Coronary artery (tissue), 2 donors: ENCODE measurements at regions not wholly inside any gene's neighbourhood (a gene's known extent, or its start where the extent isn't known, plus 50 kb on each side); places are given as distances from the start of the nearest gene placed in this dataset.

Experiments
- DNase-seq: peaks from one replicate; pipeline ENCODE4 v3.0.0-alpha.2; 2017; ENCODE audit warnings: low spot score
- H3K27ac ChIP-seq, 2 donors: fragments of 200-600 bp; sonication (generic); one replicate each; pipeline ENCODE4 v1.5.1; 2016 to 2019
- H3K4me3 ChIP-seq: fragments of 200-600 bp; sonication (generic); 2 replicates; pipeline ENCODE4 v1.5.1; 2016; ENCODE audit warnings: mild to moderate bottlenecking, moderate library complexity
- TF ChIP-seq, protein P1 (sequence below): fragments of 200-600 bp; sonication (generic); IDR thresholded peaks from one replicate; pipeline ENCODE4 v1.5.1; 2019; ENCODE audit warnings: antibody characterized with exemption

DNA sequence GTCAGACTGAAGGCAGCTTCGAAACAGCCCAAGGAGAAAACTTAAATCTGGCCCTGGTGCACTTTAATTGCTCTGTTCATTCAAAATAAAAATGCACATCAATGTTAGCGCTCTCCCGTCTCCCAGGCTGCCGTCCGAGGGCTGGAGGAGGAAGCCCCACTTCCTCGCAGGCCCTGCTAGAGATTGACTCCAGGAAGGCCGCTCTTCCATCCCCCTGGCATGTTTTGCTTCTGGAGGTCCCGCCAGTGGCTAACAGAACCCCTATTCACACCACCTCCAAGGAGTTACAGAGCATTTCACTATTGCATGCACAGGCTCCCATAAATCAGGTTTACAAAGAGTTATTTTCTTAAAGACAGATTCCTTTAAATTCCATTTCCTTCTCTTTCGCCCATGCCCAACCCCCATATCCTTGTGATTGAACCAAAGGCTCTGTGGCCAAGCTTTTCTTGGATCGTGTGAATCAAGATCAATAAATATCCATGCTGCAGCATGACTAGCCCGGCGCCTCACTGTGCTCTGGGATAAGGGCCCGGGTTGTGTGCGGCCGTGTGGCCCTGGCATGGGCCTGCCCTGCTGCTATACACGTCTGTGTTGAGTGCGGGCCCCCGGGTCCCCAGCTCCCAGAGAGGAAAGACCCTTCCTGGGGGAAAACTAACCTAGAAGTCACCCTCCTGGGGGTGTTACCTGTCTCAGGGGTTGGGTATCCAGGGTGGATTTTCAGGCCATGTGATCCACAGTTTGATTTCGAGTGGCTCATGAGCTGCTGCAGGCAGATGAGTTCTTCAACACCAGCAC lies 118.7 kb upstream of the GDF10 start:
- no peak overlapping the region for H3K27ac ChIP-seq
- TF ChIP-seq, protein P1, sequence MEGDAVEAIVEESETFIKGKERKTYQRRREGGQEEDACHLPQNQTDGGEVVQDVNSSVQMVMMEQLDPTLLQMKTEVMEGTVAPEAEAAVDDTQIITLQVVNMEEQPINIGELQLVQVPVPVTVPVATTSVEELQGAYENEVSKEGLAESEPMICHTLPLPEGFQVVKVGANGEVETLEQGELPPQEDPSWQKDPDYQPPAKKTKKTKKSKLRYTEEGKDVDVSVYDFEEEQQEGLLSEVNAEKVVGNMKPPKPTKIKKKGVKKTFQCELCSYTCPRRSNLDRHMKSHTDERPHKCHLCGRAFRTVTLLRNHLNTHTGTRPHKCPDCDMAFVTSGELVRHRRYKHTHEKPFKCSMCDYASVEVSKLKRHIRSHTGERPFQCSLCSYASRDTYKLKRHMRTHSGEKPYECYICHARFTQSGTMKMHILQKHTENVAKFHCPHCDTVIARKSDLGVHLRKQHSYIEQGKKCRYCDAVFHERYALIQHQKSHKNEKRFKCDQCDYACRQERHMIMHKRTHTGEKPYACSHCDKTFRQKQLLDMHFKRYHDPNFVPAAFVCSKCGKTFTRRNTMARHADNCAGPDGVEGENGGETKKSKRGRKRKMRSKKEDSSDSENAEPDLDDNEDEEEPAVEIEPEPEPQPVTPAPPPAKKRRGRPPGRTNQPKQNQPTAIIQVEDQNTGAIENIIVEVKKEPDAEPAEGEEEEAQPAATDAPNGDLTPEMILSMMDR, result no peak
- no peak for DNase-seq
- H3K4me3 ChIP-seq, result no peak overlapping the region

DNA sequence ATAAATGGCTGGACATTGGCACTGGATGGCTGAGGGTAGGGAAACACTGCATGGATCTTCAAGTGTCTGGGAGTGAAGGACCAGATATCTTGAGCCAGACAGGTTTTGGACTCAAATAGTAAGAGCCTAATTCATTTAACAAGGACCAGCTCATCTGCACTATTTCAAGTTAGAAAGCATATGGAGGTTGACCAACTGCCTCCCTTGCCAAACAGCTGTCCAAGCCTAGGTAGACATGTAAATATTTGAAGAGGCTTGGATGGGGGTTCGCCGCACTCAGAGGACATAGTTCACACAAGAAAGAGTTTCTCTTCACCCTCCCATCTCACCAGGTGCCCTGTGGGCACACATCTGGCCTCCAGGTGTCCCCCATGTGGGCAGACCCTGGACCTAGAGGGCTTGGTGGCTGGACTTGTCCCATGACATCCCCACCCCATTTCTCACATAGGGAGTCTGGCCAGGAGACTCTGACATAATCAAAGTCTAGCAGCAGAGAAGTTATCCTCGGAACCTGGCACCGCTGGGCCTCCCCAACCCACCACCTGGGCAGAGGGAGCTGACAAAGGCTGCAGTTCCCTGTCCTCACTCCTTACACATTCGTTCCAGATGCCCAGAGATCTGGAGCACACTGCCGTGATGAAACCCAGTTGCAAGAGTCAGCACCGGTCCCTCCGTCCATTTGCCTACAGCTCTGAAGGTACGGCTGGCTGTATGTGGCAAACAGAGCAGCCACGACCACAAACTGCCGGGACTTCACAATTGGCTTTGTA lies 116.9 kb upstream of the GDF10 start:
- TF ChIP-seq, protein P1, result no peak
- Histone ChIP-seq H3K27ac (no peak overlapping the region), H3K4me3 (no peak overlapping the region)
- DNase-seq, result no peak

DNA sequence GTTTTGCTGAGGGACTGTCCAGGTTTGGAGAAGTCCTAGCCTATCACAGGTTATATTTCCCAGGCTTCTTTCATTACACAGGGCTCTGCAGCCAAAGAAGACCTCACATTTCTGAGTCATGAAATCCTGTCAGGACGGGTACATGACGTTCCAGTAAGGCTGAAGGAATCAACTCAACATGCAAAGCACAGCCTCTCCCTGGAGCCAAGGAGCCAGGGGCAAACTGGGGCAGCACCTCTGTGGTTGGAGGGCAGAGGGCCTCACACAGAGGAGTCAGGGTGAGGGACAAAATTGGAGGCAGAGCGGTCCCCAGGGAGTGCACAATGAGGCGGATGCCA lies 116.3 kb upstream of the GDF10 start:
- DNase-seq, result no peak
- Histone ChIP-seq H3K27ac (no peak overlapping the region), H3K4me3 (no peak overlapping the region)
- TF ChIP-seq, protein P1, result no peak

DNA sequence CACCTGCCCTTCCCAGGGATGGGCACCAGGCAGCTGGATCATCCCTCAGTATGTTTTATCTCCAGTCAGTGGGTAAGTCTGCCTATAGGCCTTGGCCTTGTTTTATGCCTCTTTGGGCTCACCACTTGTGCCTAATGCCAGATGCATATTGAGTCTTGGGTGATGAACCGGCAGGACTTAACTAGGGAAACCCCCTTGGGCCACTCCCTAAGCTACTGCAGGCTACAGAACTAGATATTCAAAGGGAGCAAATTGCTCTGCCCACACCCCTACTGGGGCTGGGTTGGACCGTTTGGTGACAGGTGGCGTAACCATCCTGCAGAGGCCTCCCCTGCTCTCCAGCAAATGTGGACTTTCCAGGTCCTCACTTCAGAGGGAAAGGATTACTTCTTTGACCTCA lies 115.7 kb upstream of the GDF10 start:
- no peak for DNase-seq
- Histone ChIP-seq H3K4me3 (no peak overlapping the region), H3K27ac (no peak overlapping the region)
- TF ChIP-seq, protein P1, result no peak

DNA sequence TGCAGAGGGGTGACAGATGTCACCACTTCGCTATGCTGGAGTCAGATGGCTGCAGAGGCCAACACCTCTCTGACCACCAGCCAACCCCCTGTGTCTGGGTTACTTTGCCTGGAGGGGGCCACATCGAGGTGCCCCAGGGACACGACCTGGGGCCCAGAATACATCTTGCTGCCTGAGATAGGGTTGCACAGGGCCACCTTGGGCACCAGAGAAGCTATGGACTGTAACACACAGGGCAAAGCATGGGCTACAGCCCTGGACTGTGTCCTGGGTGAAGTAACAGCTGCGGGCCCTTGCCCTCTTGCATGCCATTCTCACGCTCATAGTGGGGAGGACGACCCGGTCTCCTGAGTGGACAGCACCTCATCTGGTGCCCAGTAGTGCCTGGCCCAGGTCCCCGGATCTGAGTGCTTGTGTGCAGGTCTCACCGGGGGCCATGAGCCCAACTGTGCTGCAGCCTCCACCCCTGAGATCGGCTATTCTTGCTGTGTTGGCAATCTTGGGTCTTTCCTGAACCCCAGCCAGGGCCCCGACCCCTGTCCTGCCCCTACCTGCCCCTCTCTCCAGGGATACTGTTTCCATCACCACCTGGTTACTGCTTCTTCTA lies 115.2 kb upstream of the GDF10 start:
- DNase-seq, result no peak
- Histone ChIP-seq H3K4me3 (no peak overlapping the region), H3K27ac (no peak overlapping the region)
- TF ChIP-seq, protein P1, result no peak

DNA sequence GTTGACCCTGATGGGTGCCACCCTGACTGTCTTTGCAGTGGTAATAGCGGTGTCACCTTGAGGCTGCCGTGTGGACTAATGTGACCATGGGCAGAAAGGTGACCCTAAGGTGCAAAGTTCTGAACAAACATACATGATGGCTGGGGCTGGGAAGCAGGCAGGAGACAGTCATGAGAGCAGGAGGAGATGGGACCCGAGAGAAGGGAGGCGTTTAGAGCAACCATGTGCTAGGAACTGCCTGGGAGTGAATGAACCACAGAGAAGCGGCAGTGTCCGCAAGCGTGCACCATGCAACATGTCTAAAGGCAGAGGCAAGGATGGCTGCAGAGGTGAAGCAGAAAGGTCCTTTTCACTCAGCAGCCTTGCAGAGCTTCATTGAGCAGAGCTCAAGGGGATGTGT lies 113.1 kb upstream of the GDF10 start:
- TF ChIP-seq, protein P1, result no peak
- Histone ChIP-seq H3K4me3 (no peak overlapping the region), H3K27ac (no peak overlapping the region)
- no peak for DNase-seq
